OCI-M2 (cell line): ENCODE measurements at regions not wholly inside any gene's neighbourhood (a gene's known extent, or its start where the extent isn't known, plus 50 kb on each side); places are given as distances from the start of the nearest gene placed in this dataset.
"Not testable (repeated sequence)": the region's sequence is repeated elsewhere in the genome, so short reads cannot be mapped to it uniquely, and the experiment has no call there.

ENCODE experiments used
- DNase-seq: peaks from one replicate; lab custom pipeline; 2025; ENCODE audit not compliant: unreplicated experiment; lab: John Stamatoyannopoulos, UW

DNA sequence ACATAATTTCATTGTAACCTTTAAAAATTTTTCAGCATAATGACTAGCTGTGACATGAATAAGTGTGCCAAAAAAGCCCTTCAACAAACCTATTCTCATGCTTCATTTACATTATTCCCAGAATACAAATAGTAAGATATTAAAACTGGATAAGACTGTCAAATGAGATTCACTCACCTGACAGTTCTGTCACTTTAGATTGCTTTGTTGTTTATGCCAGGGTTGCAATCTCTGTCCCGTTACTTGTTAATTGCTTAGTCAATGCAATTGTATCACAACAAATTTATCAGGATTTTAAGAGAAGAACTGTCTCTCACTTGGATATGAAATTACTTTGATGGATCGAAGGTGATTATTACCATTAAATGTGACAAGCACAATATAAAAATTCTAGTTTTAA lies 616.0 kb upstream of the IGFBP7 start:
- no peak for DNase-seq

DNA sequence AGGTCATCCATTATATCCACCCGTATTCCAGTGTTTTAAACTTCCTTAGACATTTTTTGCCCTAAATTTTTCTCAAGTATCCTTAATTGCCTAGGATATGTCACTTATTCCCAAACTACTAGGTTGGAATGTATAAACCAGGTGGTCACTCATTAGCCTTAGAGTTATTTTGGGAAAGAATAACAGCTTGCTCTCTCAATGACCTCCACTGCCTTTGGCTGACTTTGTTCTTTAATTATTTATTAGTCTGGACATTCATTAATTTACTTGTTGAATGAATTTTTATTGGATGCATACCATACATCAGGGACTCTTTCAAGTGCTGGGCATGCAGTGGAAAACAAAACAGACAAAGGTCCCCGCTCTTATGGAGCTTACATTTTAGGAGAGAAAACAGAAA lies 609.3 kb upstream of the IGFBP7 start:
- no peak for DNase-seq

DNA sequence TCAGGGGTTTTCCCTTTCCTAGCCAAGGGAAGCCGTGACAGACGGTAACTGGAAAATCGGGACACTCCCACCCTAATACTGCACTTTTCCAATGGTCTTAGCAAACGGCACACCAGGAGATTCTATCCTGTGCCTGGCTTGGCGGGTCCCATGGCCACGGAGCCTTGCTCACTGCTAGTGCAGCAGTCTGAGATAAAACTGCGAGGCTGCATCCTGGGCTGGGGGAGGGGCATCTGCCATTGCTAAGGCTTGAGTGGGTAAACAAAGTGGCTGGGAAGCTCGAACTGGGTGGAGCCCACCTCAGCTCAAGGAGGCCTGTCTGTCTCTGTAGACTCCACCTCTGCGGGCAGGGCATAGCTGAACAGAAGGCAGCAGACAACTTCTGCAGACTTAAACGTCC lies 604.1 kb upstream of the IGFBP7 start:
- not testable (repeated sequence) for DNase-seq

DNA sequence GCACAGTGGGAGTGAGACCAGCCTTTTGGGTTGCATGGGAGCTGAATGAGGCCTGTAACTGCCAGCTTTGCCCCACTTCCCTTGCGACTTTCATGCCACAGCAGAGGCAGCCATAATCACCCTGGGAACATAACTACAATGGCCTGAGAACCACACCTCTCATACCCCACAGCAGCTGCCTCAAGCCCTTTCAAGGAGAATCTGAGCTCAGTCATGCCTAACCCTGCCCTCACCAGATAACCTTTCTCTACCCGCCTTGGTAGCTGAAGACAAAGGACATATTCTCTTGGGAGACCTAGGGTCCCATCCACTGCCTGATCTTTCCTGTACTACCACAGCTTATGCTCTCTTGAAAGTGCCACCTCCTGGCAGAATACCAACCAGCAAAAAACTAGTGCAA lies 599.9 kb upstream of the IGFBP7 start:
- DNase-seq, result no peak

DNA sequence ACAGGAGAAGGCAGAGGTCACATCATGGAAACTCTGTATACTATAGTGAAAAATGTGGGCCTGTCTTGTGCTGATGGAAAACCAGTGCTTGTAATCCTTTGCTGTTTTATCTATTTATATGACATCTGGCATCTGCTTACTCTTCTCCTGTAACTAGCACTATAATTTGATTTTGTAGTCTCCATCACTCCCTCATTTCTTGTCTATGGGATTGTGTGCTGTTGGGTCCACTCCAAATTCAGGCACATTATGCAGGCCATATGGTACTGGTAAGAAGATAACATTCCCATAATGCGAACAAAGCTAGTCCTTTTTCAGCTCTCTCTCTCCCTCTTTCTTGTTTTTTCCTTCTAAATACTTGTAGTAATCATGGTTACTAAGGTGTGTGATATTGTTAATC lies 581.2 kb upstream of the IGFBP7 start:
- DNase-seq, result no peak

DNA sequence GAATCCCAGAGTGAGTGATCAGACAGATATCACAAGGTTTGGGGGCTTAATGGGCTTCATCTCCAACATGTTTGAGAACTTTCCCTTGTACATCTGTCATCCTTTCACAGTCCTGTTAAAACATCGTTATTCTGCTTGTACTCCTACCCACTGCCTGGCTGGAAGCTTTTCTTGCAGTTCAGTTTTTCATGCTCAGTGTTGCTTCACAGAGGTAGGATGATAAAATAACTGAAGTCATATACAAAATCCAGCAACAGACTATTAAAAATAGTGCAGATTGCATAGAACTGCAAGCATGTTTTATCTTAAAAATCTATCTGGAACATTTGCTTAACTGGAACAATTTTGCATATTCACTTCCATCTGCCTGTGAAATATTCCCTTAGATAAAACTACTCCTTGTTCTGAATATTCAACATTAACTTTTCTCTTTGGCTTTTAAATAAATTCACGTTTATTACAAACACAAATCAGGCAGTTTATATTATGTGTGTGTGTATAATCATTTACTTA lies 579.6 kb upstream of the IGFBP7 start:
- no peak for DNase-seq

DNA sequence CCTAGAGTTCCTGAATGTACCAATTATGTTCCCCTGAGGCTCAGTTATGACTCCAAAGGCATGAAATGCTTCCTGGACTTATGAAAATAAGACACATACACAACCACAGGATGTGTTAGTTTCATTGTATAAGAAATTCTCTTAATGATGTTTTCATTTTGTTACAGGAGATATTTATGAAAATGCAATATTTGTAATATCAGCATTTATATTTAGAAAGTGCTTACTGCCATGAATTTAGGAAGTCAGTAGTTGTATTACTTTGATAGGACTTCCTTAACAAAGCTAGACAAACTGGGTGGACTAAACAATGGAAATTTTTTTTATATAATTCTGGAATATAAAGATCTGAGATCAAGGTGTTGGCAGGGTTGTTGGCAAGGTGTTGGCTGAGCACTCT lies 572.1 kb upstream of the IGFBP7 start:
- no peak for DNase-seq

DNA sequence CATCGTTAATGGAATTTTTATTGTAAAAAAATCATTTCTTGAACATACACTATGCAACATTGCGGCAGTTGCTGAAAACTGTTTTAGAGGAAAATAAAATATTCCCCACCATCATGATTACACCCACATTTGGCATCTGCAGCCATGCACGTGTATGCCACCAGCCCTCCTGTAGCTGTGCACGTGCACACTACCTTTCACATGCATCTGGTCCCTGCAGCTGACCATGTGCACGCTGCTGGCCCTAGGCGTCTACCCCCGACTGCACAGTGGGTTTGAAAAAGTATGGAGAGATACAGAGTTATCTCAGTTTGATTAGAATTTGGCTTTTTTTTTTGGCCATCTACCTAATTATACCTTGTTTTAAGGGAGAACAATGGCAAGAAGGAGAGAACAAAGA lies 569.8 kb upstream of the IGFBP7 start:
- no peak for DNase-seq

DNA sequence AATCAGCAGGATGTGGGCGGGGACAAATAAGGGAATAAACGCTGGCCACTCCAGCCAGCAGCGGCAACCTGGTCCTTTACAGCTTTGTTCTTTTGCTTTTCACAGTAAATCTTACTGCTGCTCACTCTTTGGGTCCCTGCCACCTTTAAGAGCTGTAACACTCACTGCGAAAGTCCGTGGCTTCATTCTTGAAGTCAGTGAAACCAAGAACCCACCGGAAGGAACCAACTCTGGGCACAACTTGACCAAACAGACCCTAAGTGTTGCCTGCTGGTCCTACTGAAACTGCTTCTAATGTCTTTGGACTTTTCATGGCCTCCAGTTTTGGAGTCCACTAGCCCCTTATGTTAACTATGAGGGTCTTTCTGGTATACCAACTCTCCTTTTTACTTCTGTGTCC lies 566.2 kb upstream of the IGFBP7 start:
- DNase-seq, result no peak

DNA sequence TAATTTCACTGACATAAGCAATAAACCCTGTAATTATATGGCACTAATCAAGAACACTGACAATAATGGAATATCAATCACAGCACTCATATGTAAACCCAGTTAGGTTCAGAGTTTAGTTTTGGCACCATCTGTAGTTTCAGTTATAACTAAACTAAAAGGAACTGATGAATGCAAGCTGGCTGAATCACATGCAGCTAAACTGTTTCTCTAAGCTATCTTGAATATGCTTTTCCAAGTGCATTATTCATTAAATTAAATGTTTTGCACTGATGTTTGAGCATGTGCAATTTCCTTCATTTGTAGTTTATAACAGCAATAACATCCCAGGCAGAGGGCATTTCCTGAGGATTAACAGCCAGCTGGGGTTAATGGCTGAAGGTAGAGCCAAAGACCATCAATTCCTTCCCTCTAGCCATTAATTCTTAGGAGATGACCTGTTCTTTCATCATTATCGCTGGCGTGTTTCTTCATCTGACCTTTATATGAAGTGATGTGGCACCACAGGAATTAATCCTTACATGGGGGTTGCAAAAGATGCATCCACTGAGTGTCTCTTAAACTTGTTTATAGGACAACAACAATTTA lies 562.8 kb upstream of the IGFBP7 start:
- no peak for DNase-seq

DNA sequence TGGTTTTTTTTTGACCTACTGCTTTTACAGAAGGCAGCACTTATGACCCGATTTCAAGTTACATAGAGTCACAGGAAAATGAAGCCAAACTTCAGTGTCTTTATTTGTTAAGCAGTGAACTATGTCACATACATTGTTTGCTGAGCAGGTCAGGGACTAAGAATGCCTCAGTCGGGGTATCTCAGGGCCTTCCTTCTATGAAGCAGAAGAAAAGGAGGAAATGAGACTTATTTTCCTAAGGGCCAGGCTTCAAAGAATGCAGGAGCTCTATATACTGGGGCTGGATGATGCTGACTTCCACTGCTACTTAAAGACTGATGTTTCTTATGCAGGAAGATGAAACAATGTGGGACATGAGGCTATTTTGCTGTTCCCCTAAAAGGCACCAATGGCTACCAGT lies 558.4 kb upstream of the IGFBP7 start:
- no peak for DNase-seq

DNA sequence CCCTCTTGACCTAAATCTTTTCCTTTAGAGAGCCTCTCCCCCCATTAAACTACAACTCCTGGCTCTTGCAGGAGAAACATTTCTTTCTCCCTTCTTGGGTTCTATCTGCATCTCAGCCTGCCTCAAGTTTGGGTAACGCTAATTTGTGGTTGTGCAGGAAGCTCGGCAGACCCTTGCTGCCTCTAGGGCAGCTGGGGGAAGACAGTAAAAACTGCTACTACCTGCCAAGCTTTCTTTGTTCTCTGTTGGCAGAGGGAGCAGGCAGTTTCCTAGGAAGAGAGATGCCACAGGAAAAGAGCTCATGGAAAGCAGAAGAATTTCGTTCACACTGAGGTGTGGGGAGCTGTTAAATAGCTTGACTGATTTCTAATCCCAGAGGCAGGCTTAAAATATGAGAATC lies 555.6 kb upstream of the IGFBP7 start:
- no peak for DNase-seq

DNA sequence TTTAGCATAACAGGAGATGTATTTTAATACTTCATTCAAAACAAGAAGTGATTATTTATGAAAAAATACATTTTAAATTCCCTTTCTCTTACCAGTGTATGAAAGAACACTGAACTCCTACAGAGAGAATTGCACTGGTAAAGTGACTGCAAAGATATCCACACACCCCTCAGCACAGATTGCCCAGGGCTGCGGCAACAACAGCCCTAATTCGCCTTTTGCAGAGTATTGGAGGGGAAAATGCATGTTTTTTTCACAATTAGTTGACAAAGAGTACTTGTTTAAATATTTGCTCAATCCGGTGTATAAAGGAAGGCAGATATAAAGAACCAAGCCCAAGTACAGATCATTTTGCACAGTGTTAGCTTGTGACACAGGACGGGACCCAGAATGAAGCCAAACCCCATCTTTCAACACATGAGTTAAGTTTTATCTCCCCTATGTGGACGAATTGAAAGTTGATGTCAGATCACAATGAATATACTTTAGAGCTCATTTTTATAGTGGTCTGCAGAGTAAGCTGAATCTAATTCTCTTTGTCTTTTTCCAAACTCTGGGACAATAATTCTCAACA lies 551.4 kb upstream of the IGFBP7 start:
- no peak for DNase-seq

DNA sequence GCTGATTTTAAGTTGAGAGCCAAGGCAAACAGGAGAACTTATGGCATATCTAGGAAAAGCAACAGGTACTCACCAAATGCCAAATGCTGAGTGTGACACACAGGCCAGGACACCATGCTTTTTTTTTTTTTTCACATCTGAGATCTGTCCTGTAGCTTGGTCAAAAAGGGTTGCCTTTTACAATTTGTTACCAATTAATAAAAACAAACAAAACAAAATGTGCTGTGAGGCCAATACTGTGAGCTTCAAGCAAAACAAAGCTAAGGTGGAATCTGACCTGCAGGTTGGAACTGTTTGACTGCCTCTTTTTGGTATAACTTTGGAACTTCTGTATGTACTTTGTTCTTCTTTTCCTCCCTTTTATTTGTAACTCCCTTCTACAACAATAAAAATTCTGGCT lies 548.5 kb upstream of the IGFBP7 start:
- DNase-seq, result no peak

DNA sequence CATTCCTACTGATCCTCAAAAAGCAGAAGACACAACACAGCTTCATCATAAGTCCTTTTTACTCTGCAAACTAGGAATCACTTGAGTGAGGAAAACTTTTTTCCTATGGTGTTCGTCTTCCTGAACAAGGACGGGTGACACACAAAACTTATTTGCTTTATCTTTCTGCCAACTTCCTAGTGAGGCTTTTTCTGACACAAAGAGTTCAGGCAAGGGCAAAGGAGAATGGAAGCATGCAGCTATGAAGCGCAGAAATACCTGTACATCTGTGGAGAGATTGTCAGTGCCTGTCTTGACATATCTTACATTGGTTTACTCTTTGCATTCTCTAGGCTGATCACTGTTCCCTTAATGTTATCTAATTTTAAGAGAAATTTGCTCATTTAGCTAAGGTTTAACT lies 548.0 kb upstream of the IGFBP7 start:
- DNase-seq, result no peak

DNA sequence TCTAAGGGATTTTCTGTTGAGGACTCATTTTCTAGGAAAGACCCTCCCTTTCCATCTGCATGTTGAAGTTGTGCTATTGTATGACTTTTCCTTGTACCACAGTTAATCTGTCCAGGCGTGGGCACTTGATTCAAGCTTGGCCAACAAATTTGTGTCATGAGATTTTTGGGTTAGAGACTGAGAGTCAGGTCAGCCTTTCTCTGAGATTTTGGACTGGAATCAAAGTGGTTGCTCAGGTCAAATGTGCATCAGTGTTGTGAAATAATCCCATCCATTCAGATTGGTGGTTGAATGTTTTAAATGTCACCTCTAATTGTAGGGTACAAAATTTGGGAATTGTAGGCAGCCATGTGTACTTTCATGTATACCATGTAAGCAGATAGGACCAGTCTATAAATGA lies 545.2 kb upstream of the IGFBP7 start:
- no peak for DNase-seq

DNA sequence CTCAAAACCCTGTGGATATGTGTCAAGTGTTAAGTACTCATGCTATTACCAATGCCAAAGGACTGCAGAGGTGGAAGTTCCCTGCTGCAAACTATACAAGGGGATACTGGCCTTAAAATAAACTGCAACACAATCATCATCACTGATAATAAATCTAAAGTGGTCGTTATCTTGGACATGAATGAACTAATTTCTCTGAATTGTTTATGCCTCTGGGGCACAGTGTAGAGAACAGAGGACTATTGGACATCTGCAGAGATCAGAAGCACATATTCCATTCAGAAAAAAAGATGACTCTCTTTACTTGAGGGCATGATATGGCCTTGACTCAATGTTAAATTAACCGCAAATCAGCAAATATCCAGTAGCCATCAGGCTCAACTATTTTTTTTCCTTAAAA lies 542.6 kb upstream of the IGFBP7 start:
- no peak for DNase-seq

DNA sequence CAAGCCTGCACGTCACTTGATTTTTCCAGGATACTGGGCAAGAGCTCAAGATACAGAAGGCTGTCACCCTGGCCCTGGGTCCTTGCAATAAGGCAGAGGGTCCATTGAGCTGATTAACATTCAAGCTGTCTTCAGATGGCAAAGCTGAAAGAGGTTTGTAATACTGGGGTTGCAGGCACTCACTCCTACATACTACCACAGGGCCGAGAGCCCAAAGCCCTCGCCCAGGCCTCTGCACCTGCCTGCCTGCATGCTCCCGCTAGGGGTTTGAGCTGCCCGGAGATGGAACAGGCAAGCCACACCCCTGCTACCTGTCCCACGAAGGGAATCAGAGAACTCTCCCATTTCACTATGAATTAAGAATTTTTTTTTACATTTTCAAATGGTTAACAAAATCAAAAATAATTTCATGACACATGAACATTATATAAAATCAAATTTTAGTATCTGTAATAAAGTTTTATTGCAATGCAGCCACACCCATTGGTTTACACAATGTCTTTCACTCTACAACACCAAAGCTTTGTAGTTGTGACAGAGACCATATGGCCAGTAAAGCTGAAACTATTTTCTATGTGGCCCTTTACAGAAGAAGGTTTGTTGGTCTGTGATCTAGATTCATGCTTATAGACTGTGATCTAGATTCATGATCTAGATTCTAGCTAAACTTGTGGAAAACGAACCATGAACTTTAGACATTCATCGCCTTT lies 530.4 kb upstream of the IGFBP7 start:
- DNase-seq, result no peak

DNA sequence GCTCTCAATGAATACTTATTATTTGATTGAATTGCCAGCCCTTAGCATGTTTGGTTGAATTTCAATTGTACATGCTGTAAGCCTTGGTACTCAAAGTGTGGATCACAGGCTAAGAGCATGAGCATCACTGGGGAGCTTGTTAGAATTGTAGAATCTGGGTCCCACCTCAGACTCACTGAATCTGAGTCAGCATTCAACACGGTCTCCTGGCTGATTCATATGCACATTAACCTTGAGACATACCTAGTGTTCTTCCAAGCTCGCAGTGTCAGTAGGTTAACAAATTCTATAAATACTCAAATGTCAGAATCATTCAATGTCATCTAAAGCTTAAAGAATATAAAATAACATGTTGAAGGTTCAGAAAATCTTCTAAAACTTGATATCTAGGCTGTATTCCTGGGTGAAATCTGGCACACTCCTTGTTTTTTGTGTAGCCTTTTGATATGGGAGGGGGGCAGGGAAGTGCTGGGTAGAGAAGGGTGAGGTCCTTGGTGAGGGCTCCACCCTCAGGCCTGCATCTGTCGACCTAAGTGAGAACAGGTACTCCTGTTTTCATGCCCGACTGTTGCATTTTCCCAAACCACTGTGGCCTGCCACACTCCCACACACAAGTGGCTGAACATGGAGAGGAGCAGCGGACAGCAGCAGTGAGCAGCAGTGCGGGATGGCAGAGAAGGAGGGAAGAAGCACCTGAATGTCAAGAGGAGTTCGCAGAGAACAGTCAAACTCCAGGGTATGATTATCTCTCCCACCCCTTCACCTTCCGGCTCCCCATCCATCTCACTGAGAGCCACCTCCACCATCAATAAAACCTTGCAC lies 529.6 kb upstream of the IGFBP7 start:
- DNase-seq, result no peak

DNA sequence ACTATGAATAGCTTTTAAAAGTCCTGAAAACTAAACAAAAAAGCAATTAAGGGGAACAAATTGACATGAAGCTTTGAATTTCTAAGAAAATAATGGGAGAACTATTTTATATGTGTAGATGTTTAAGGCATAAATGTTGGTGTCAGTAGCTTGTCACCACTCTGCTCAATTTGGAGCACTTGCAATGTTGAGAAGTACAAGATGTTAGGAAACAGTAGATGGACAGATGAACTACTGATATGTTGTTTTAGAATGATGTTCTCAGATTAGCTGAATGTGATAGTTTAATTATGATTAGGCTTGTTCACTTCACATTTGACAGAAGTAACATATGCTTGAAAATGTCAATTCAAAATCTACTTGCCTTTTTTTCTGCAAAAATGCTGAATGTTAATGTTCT lies 525.7 kb upstream of the IGFBP7 start:
- DNase-seq, result no peak

DNA sequence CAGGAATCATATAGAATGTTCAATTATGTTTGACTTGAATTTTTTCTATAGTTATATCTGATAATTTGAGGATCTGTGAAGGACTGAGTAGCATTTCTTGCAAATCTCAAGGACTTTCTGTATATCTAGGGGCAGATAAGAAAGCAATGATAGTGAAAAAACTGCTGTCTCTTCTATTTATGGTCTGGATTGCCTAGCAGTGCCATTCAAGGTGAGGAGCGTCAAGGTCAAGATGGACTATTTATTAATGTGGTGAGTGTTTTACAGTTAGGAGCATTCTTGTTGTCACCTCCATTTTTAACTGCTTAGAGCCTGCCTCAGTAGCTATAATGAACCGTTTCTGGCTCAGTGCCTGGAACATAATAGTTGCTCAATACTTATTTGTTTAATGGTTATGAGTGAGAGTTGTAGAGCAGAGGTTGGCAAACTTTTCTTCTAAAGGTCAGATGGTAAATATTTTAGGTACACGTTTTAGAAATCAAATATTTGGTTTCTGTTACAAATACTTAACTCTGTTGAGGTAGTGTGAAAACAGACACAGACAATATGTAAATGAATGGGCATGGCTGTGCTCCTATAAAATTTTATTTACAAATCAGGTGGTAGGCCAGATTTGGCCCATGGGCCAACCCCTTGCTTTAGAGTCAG lies 523.2 kb upstream of the IGFBP7 start:
- no peak for DNase-seq
